ENCODE measurements at regions not wholly inside any gene's neighbourhood (a gene's known extent, or its start where the extent isn't known, plus 50 kb on each side); places are given as distances from the start of the nearest gene placed in this dataset.
"Not testable (repeated sequence)": the region's sequence is repeated elsewhere in the genome, so short reads cannot be mapped to it uniquely, and the experiment has no call there.

- no peak for DNase-seq
Observed at GRCh38 chr1:103469801-103470200, 55.7 kb upstream of the RNPC3 start.

GRCh38 chr1:103467100-103467499 lies 58.4 kb upstream of the RNPC3 start:
- no peak for DNase-seq

GRCh38 chr1:103461161-103462105 lies 64.1 kb upstream of the RNPC3 start:
- DNase-seq = peak; percentile 44

GRCh38 chr1:103460511-103460910 lies 65.0 kb upstream of the RNPC3 start:
- no peak for DNase-seq

- DNase-seq = no peak
Observed at GRCh38 chr1:103459346-103459745, 66.2 kb upstream of the RNPC3 start.

GRCh38 chr1:103457886-103458455 lies 67.5 kb upstream of the RNPC3 start:
- no peak for DNase-seq

- DNase-seq = peak; percentile 19
Observed at GRCh38 chr1:103448560-103448959, 76.9 kb upstream of the RNPC3 start.

GRCh38 chr1:103447471-103447870 lies 78.0 kb upstream of the RNPC3 start:
- no peak for DNase-seq

GRCh38 chr1:103441342-103441741 lies 84.2 kb upstream of the RNPC3 start:
- no peak for DNase-seq

GRCh38 chr1:103436568-103437100 lies 88.9 kb upstream of the RNPC3 start:
- not testable (repeated sequence) for DNase-seq

- DNase-seq = no peak
Observed at GRCh38 chr1:103435443-103435842, 90.1 kb upstream of the RNPC3 start.

- DNase-seq = no peak
Observed at GRCh38 chr1:103424650-103425049, 100.8 kb upstream of the RNPC3 start.

GRCh38 chr1:103416681-103417286 lies 108.7 kb upstream of the RNPC3 start:
- DNase-seq = peak; percentile 23

GRCh38 chr1:103387898-103388297 lies 137.6 kb upstream of the RNPC3 start:
- peak; percentile 8 for DNase-seq

GRCh38 chr1:103373991-103374390 lies 151.5 kb upstream of the RNPC3 start:
- DNase-seq = no peak

- no peak for DNase-seq
Observed at GRCh38 chr1:103372866-103373265, 152.6 kb upstream of the RNPC3 start.

GRCh38 chr1:103371234-103371633 lies 154.3 kb upstream of the RNPC3 start:
- DNase-seq = no peak

- no peak for DNase-seq
Observed at GRCh38 chr1:103367186-103367585, 158.3 kb upstream of the RNPC3 start.

GRCh38 chr1:103365860-103366569 lies 159.5 kb upstream of the RNPC3 start:
- DNase-seq = no peak

- DNase-seq = no peak
Observed at GRCh38 chr1:103363008-103363365, 162.5 kb upstream of the RNPC3 start.

- no peak for DNase-seq
Observed at GRCh38 chr1:103362348-103363007, 163.0 kb upstream of the RNPC3 start.

- no peak for DNase-seq
Observed at GRCh38 chr1:103353391-103353790, 172.1 kb upstream of the RNPC3 start.

- no peak for DNase-seq
Observed at GRCh38 chr1:103348136-103348535, 177.4 kb upstream of the RNPC3 start.
